Vagina (tissue), 2 donors: ENCODE measurements at regions not wholly inside any gene's neighbourhood (a gene's known extent, or its start where the extent isn't known, plus 50 kb on each side); places are given as distances from the start of the nearest gene placed in this dataset.

Source experiments
- POLR2A ChIP-seq, 2 donors: fragments of 450-650 bp; IDR thresholded peaks; one replicate each; pipeline ENCODE4 v1.6.1; 2017; ENCODE audit warnings: antibody characterized with exemption in 2 of 2, mild to moderate bottlenecking in 2 of 2, moderate library complexity in 2 of 2
- POLR2AphosphoS5 ChIP-seq, 2 donors: sonication (generic); formaldehyde crosslinking; IDR thresholded peaks; one replicate each; pipeline ENCODE4 v1.9.0; 2017; ENCODE audit warnings: antibody characterized with exemption in 2 of 2, mild to moderate bottlenecking in 2 of 2, low read depth in 1 of 2; ENCODE audit not compliant: insufficient read depth in 1 of 2
- TF ChIP-seq, protein P1 (sequence below), 3 experiments: fragments of 450-650 bp in 2 of 3; fragments of 200-600 bp in 1 of 3; sonication (generic) in 1 of 3; IDR thresholded peaks; one replicate each; pipeline ENCODE4 v1.5.1; 2017 to 2019; ENCODE audit warnings: antibody characterized with exemption in 3 of 3, mild to moderate bottlenecking in 2 of 3, moderate library complexity in 2 of 3

DNA sequence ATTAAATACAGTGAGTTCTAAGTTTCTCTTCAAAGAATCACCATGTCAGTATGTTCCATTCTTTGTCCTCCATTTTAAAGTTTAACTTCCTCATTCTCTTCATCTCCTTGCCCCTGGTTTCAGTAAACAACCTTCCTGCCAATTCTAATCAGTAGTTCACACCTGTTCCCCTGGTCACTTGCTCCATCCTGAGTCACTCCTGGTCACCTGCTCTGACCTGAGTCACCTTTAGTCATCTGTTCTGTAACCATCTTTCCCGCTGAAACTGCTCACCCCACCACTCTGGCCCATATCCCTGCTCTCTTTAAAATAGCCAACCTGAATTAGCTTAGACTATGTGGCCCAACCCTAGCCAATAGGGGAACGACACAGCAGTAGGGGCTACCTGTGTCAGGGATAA, 1447.4 kb upstream of the TMEM132C start:
- TF ChIP-seq, protein P1, sequence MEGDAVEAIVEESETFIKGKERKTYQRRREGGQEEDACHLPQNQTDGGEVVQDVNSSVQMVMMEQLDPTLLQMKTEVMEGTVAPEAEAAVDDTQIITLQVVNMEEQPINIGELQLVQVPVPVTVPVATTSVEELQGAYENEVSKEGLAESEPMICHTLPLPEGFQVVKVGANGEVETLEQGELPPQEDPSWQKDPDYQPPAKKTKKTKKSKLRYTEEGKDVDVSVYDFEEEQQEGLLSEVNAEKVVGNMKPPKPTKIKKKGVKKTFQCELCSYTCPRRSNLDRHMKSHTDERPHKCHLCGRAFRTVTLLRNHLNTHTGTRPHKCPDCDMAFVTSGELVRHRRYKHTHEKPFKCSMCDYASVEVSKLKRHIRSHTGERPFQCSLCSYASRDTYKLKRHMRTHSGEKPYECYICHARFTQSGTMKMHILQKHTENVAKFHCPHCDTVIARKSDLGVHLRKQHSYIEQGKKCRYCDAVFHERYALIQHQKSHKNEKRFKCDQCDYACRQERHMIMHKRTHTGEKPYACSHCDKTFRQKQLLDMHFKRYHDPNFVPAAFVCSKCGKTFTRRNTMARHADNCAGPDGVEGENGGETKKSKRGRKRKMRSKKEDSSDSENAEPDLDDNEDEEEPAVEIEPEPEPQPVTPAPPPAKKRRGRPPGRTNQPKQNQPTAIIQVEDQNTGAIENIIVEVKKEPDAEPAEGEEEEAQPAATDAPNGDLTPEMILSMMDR (IDR thresholded peaks at IDR 0.05): no peak
- TF ChIP-seq POLR2A (IDR thresholded peaks at IDR 0.05) (no peak), POLR2AphosphoS5 (IDR thresholded peaks at IDR 0.05; ENCODE audit: insufficient read depth in 1 of 2, low read depth in 1 of 2) (no peak)
